Large intestine (tissue), 3 donors: ENCODE measurements at regions not wholly inside any gene's neighbourhood (a gene's known extent, or its start where the extent isn't known, plus 50 kb on each side); places are given as distances from the start of the nearest gene placed in this dataset.

Source experiments
- DNase-seq, 2 donors: peaks; one replicate each; pipeline versions ENCODE4 v3.0.0 to v3.0.0-alpha.2; 2013
- H3K27ac ChIP-seq: one replicate; pipeline ENCODE4 v1.5.1; 2013; ENCODE audit warnings: low read length
- H3K27me3 ChIP-seq: 2 replicates; pipeline ENCODE4 v1.6.1; 2013; ENCODE audit warnings: low read length; ENCODE audit not compliant: control insufficient read depth, insufficient read depth
- H3K36me3 ChIP-seq: 2 replicates; pipeline ENCODE4 v1.6.1; 2013; ENCODE audit warnings: low read length; ENCODE audit not compliant: control insufficient read depth, insufficient read depth
- H3K4me1 ChIP-seq: one replicate; pipeline ENCODE4 v1.6.1; 2013; ENCODE audit warnings: low read length; ENCODE audit not compliant: control insufficient read depth, insufficient read depth
- H3K4me3 ChIP-seq: one replicate; pipeline ENCODE4 v1.5.1; 2013; ENCODE audit warnings: low read length
- H3K9me3 ChIP-seq: one replicate; pipeline ENCODE4 v1.6.1; 2013; ENCODE audit warnings: mild to moderate bottlenecking, low read depth, low read length, moderate library complexity; ENCODE audit not compliant: control insufficient read depth
- WGBS: methylation state at CpG from one replicate; pipeline ENCODE4 v1.1.5; 2013; ENCODE audit warnings: low lambda C conversion rate; ENCODE audit not compliant: insufficient coverage; 5-methylcytosine and 5-hydroxymethylcytosine counted together

DNA sequence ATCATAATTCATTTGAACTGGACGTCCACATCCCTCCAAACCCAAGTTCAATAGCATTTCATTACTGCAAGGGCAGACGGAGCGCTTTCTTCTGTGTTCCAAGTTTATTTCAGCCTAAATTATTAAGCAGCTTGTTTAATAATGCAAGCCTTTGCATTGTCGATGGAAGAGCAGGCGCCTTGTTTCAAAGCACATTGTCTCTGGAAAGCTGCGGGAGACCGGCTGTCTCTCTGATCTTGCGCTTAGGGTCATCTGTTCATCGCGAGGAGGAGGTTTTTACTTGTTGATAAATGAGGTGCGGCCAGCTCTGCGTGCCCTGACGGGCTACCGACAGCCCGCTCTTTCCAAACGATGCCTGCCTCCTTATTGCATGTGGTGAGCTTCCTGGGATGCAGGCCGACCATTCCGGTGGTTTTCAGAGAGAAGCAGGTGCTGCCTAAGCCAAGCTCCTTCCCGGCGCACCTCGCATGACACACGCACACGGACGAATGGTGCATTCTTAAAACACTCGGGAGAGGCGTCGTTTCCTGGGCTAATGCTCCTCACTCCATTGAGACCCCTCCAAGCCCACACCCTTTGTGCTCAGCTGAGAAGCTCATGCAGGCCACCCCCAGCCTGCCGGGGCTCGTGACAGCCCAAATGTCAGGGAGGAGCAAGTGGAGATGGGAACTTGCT, 456.9 kb downstream of the BRD1 start:
- no peaks in the 10 kb centered on the region for H3K36me3 ChIP-seq
- no peak for DNase-seq
- H3K27ac ChIP-seq = no peak overlapping the region
- no peaks in the 10 kb centered on the region for H3K9me3 ChIP-seq
- H3K4me3 ChIP-seq = no peak overlapping the region
- H3K4me1 ChIP-seq = no peaks in the 10 kb centered on the region
- no peaks in the 10 kb centered on the region for H3K27me3 ChIP-seq
- no CpG with 5 or more reads among the region's 29 CpGs for WGBS

DNA sequence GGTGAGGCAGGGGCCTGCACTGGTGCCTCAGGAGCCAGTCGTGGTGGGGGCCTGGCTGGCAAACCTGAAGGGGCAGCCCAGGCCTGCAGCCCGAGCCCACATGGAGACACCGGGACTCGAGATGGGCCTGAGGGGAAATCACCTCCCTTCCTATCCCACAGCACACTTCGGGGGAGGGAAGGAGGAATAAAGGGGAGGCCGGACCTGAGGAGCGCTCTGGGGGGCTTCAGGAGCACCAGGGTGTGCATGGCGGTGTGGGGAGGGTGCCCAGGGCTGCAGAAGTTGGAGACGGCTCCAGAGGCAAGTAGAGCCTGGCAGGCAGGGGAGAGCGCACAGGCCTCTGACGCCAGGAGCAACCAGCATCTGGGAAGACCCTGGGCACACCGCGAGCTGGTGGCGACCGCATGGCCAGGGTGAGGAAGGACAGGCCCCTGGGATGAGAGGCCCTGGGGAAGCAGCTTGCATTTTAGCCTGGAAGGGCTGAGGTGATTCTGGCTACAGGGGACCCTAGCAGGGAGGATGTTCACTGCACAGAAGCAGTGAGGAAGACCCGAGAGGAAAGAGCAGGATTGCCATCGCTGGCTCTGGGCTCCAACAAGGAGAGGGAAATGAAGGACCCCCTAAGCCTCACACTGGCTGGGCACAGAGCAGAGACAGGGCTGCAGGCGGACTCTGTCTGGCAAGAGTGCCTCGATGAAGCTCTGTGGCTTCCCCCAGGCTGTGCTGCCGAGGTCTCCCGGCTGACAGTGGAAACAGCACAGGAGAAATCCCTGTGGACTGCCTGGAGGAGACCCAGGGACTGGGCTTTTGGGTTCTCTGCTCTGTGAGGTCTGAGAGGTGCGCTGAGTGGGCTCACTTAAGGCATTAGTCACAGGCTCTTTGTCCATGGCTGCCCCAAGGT, 457.7 kb downstream of the BRD1 start:
- no CpG with 5 or more reads among the region's 22 CpGs for WGBS
- DNase-seq = no peak
- Histone ChIP-seq H3K27ac (no peak overlapping the region), H3K4me3 (no peak overlapping the region), H3K27me3 (no peaks in the 10 kb centered on the region), H3K4me1 (no peaks in the 10 kb centered on the region), H3K36me3 (no peaks in the 10 kb centered on the region), H3K9me3 (no peaks in the 10 kb centered on the region)

DNA sequence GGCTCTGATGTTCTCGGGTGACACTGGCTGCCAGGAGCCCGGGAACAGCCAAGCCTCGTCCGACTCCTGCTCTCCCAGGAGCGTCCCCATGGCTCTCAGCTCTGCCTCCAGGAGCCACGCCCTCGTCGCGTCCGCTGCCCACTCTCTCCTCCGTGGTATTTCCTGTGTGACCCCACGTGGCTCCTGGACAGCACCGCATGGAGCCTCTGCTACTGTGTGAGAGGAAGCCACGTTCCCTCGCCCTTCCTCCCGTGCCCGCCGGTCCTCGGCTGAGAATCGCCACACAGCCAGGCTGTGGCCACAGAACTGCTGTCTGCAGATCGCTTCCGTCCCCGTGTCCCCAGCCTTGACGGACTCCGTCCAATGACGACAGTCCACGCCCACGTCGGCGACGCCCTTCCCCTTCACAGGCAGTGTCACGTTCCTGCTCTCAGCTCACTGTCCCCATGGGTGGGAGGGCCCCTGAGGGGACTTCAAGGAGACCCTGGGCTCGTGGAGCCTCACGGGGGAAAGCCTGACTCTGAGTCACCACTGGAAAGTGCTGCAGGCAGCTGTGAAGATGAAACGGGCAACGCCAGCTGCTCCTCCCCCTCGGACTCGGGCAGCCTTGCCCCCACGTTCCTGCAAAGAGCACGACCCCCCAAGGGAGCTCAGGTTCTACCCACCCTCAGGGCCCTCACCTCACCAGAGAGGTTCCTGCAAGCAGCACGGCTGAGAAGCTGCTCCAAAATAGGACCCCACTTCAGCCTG, 458.5 kb downstream of the BRD1 start:
- no peaks in the 10 kb centered on the region for H3K4me1 ChIP-seq
- no peak overlapping the region for H3K27ac ChIP-seq
- H3K4me3 ChIP-seq = no peak overlapping the region
- no CpG with 5 or more reads among the region's 41 CpGs for WGBS
- no peak for DNase-seq
- H3K36me3 ChIP-seq = no peaks in the 10 kb centered on the region
- H3K9me3 ChIP-seq = no peaks in the 10 kb centered on the region
- no peaks in the 10 kb centered on the region for H3K27me3 ChIP-seq

DNA sequence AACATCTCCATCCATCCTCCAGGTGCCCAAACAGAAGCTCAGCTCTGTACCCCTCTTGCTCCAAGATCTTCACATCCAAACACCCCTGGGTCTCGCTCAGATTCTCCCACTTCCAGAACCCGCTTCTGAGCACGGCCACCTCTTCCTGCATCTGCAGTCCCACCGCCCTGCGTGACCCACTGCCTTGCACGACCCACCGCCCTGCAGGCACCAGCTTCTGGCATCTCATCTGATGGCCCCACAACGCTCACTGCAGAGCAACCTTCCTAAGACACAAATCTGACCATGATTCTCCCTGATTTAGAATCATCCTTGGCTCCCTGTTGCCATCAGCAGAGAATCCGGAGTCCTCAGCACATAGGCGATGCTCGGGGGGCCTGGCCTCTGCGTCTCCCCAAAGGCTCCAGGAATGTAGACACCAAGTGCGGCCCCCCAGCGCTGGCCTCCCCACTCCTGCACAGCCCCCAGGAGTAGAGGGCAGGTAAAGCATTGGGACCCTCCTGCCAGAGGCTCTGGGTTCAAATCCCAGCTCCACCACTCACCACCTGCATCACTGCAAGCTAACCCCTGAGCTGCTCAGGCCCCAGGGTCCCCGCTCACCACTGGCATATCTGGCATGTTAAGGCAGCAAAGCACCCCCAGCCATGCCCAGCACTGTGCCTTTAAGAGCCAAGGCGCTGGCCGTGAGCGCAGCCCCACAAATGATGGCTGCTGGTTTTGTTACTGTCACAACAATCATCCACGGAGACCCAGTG, 459.3 kb downstream of the BRD1 start:
- no peaks in the 10 kb centered on the region for H3K36me3 ChIP-seq
- H3K4me1 ChIP-seq = no peaks in the 10 kb centered on the region
- DNase-seq = no peak
- no CpG with 5 or more reads among the region's 19 CpGs for WGBS
- no peaks in the 10 kb centered on the region for H3K9me3 ChIP-seq
- H3K27me3 ChIP-seq = no peaks in the 10 kb centered on the region
- H3K4me3 ChIP-seq = no peak overlapping the region
- H3K27ac ChIP-seq = no peak overlapping the region

DNA sequence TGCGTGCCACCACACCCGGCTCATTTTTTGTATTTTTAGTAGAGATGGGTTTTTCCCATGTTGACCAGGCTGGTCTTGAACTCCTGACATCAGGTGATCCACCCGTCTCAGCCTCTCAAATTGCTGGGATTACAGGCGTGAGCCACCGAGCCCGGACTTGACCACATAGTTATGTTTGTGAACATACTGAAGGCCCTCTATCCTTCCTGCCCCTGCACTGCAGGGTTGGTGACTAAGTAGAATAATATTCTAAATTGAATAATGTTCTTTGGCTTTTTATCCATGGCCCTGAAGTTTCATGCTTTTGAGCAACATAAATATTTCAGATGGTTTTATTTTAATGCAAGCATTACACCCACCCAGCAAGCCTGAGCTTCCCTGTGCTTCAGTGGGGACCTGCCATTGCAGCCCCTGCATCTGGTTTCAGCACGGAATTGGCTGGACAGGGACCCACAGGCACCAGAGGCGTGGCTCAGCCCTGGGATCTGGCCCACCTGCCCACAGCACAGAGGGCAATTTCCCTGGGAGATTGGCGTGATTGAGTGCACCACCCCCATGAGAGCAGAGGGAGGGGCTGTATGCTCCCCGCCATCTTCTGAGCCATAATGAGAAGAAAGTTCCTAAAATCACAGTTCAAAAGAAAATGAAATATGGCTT, 460.5 kb downstream of the BRD1 start:
- no peaks in the 10 kb centered on the region for H3K4me1 ChIP-seq
- WGBS = 50% methylated on average over 1 of the region's 10 CpGs
- no peak for DNase-seq
- no peak overlapping the region for H3K27ac ChIP-seq
- H3K4me3 ChIP-seq = no peak overlapping the region
- H3K36me3 ChIP-seq = no peaks in the 10 kb centered on the region
- H3K9me3 ChIP-seq = no peaks in the 10 kb centered on the region
- no peaks in the 10 kb centered on the region for H3K27me3 ChIP-seq

DNA sequence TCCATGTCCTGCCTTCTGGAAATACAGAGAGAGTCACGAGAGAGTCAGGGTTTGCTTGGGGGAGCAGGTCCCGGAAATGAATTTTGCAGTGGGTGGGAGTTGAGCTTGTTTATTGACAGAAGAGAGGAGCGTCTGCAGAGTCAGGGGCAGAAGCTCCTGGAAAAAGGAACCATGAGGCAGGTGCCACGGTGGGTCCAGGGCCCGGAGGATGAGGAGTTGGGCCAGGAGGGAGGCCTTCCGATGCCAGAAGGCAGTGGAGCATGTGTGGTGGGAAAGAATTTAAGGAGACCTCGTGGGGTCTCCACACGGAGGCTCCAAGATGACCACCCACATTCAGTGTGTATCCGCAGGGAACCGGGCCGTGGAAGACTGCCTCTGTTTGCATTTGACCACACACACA, 461.2 kb downstream of the BRD1 start:
- Histone ChIP-seq H3K4me3 (no peak overlapping the region), H3K36me3 (no peaks in the 10 kb centered on the region), H3K9me3 (no peaks in the 10 kb centered on the region), H3K27me3 (no peaks in the 10 kb centered on the region), H3K27ac (no peak overlapping the region), H3K4me1 (no peaks in the 10 kb centered on the region)
- no peak for DNase-seq
- WGBS = no CpG with 5 or more reads among the region's 11 CpGs

DNA sequence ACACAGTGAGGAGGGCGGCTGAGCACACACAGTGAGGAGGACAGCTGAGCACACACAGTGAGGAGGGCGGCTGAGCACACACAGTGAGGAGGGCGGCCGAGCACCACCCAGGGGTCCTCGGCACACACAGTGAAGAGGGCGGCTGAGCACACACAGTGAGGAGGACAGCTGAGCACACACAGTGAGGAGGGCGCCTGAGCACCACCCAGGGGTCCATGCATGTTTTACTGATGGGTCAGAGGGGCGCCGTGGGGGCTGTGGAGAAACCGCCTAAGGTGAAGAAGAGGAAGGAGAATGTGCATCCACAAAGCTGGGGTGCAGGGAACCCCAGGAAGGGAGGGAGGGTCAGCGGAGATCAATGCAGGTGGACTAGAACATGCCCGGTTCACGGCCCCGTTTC, 461.8 kb downstream of the BRD1 start:
- no peaks in the 10 kb centered on the region for H3K9me3 ChIP-seq
- H3K4me3 ChIP-seq = no peak overlapping the region
- no peak overlapping the region for H3K27ac ChIP-seq
- DNase-seq = no peak
- H3K27me3 ChIP-seq = no peaks in the 10 kb centered on the region
- H3K36me3 ChIP-seq = no peaks in the 10 kb centered on the region
- no CpG with 5 or more reads among the region's 14 CpGs for WGBS
- H3K4me1 ChIP-seq = no peaks in the 10 kb centered on the region

DNA sequence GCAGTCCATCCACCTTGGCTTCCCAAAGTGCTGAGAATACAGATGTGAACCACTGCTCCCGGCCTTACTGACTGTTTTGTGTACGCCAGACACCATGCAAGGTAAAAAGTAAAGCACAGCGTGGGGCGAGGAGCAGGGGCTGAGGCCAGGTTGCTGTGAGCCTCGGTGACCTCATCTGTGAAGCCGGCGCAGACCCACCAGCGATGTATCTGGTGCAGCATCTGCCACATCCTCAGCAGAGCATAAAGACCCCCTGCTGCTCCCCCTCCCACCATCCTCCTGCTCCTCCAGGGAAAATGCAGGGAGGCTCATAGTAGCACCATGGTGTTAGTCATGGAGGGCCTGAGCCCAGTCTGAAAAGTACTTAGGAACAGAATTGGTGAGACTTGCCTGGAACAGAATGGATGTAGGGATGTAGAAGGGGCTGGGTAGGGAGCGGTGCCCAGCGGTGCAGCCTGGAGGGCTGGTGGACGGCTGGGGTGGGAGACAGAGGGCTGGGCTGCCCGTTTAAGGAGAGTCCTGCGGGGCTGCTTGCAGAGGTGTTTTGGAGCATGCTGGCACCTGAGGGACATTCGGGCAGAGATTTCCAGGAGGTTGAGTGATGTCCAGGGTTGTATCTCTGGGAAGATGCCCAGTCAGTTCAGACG, 462.4 kb downstream of the BRD1 start:
- Histone ChIP-seq H3K4me1 (no peaks in the 10 kb centered on the region), H3K36me3 (no peaks in the 10 kb centered on the region), H3K27me3 (no peaks in the 10 kb centered on the region), H3K27ac (no peak overlapping the region), H3K4me3 (no peak overlapping the region), H3K9me3 (no peaks in the 10 kb centered on the region)
- DNase-seq = no peak
- no CpG with 5 or more reads among the region's 15 CpGs for WGBS

DNA sequence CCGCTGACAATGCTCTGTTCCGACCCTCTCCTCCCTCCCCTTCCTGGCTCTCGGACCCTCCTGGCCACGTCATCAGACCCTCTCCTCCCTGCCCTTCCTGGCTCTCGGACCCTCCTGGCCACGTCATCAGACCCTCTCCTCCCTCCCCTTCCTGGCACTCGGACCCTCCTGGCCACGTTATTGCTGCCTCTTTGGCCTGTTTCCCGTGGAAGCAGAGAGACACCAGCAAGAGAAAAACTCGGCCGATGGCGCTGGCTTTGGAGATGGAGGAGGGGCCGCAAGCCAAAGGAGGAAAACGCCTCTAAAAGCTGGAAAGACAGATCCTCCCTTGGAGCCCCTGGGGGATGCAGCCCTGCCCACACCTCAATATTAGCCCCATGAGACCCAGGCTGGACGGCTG, 463.3 kb downstream of the BRD1 start:
- no peaks in the 10 kb centered on the region for H3K36me3 ChIP-seq
- H3K27me3 ChIP-seq = no peaks in the 10 kb centered on the region
- no peak overlapping the region for H3K4me3 ChIP-seq
- no CpG with 5 or more reads among the region's 15 CpGs for WGBS
- H3K4me1 ChIP-seq = no peaks in the 10 kb centered on the region
- DNase-seq = no peak
- no peak overlapping the region for H3K27ac ChIP-seq
- no peaks in the 10 kb centered on the region for H3K9me3 ChIP-seq
